HG02852 (cell line): ENCODE measurements at regions not wholly inside any gene's neighbourhood (a gene's known extent, or its start where the extent isn't known, plus 50 kb on each side); places are given as distances from the start of the nearest gene placed in this dataset.

Experiments used
- ATAC-seq: cut with Tn5 transposase; IDR thresholded peaks from one replicate; pipeline ENCODE4 v1.9.1; 2021; ENCODE audit warnings: mild to moderate bottlenecking, moderate library complexity; ENCODE audit not compliant: unreplicated experiment

GRCh38 chr4:71930459-71930858, 101.3 kb upstream of the NPFFR2 start:
- ATAC-seq = no peak

DNA sequence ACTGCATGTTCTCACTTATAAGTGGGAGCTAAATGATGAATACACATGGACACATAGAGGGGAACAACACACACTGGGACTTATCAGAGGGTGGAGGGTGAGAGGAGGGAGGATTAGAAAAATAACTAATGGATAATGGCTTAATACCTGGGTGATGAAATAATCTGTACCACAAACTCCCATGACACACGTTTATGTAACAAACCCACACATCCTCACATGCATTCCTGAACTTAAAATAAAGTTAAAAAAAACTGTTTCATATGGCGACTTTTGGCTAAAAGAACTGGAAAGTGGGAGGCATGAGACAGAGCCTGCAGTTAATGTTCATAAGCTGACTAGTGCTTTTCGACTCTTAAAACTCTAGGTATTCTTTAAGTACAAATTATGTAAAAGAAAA, 98.9 kb upstream of the NPFFR2 start:
- ATAC-seq = no peak

- no peak for ATAC-seq
Measured at GRCh38 chr4:71938776-71939175, 93.0 kb upstream of the NPFFR2 start.

DNA sequence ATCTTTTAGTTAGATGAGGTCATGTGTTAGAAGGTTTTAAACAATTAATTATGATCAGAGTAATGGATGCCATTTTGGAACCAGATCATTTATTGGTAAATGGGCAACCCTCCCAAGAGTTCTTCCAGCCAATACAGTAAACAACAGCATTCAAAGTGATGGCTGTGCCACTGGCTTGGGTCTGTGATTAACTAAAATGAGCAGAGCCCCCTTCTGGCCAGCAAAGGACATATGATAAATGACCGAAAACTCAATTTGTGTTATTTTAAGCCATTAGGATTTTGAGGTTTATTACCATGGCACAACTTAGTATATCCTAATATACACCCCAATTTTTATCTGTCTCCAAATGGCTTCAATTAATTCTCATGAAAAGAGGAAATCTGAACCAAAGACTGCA, 90.8 kb upstream of the NPFFR2 start:
- ATAC-seq = no peak

DNA sequence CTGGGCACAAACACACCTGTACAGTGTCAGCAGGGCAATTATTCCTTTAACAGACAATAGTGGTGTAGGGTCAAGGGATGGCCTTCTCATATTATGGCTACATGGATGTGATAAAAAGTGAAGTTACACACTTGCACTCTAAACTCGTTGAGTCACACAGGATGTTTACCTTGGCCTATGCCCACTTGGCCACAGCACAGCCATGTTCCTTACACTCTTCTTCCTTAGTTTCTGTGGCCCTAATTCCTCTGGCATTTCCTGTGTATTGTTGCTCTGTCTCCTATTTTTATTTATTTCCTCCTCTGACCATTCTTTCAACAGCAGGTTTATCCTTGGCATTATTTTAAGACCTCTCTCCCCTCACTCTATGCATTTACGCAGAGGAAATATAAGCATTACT, 86.8 kb upstream of the NPFFR2 start:
- no peak for ATAC-seq

DNA sequence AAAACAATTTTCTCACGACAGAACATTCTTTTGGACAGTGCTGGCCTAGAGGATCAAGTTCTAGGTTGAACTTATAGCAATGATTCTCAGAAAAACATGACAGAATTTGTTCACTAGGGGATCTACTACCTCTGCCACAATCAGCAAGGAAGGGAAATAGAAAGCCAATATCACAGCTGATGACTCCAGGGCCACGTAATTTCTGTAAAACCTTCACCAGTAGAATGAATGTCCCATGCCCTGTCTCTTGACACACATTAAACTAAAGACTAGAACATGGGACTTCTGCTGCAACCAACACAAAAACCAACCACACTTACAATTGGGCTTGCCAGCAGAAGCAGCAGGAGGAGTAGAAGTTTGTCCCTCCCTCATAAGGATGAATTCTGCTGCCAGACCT, 86.0 kb upstream of the NPFFR2 start:
- no peak for ATAC-seq

DNA sequence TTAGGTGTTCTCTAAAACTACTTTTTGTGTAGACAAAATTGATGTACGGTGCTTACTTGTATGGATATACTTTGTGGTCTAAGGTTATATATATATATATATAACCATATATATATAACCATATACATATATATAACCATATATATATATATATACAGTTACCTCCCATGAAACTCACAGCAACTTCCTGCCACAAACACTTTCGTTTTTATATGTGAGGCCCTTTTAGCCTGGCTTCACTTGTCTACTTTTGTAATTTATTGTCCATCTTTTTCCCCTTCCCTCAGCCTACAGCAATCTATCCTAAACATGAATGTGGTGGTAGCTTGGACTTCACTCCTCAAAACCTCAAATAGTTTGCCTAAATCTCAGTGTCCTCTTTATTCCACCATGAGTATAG, 72.8 kb upstream of the NPFFR2 start:
- no peak for ATAC-seq

GRCh38 chr4:71962622-71963264, 69.1 kb upstream of the NPFFR2 start:
- ATAC-seq = no peak

GRCh38 chr4:71974681-71975080, 57.1 kb upstream of the NPFFR2 start:
- no peak for ATAC-seq

DNA sequence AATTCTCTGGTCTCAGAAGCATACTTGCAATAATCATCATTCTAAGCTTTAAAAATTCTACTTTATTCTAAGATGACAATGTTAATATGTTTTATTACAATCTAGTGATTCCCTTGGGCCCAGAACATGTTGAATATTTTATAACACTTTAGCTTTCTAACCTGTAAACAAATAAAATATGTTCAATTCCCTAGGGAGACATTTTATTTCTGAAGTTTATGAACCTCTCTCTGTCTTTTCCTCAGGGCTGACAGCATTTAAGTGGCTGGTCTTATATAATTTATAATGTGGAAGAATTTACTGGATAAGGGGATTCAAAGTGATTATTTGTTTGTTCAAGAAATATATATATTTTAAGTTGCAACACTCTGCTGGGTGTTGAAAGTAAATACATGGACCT, 55.3 kb upstream of the NPFFR2 start:
- ATAC-seq = no peak

DNA sequence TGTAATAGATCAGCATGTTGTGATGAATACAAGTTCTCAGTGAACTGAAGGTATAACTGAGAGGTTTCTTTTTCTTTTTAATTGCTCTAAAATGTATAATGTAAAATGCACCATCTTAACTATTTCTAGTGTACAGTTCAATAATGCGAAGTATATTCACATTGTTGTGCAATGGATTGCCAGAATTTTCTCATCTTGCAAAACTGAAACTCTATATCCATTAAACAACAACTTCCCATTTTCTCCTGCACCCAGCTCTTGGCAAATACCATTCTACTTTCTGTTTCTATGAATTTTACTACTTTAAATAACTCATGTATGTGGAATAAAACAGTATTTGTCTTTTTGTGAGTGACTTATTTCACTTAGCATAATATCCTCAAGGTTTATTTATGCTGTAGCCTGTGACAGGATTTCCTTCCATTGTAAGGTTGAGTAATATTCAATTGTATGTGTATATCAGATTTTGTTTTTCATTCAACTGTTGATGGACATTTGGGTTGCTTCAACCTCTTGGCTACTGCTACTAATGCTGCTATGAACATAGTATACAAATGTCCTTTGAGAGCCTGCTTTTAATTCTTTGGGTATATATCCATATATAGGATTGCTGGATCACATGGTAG, 53.5 kb upstream of the NPFFR2 start:
- no peak for ATAC-seq

DNA sequence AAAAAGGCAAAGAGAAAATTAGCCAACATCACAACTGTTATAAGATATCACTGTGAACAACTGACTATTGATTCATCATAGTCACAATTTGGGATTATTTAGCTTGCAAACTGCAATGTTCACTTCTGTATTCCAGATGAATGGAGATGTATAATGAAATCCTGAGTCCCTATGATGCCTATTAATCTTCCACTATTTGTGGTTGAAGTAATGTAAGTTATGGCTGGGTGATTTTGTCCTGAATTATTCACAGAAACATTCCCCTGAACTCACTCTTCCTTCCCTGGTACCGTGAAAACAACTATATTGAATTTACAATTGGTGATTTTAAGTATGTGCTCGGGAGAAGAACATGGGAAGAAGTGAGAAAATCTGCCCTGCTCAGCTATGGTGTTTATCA, 50.8 kb upstream of the NPFFR2 start:
- ATAC-seq = no peak
